GM13977 (cell line): ENCODE measurements at regions not wholly inside any gene's neighbourhood (a gene's known extent, or its start where the extent isn't known, plus 50 kb on each side); places are given as distances from the start of the nearest gene placed in this dataset.
"Not testable (repeated sequence)": the region's sequence is repeated elsewhere in the genome, so short reads cannot be mapped to it uniquely, and the experiment has no call there.

Experiments used
- DNase-seq: peaks from one replicate; pipeline ENCODE4 v3.0.0; 2012; ENCODE audit warnings: low spot score
- CTCF ChIP-seq: IDR thresholded peaks from 2 replicates; pipeline ENCODE4 v1.5.1; 2012; ENCODE audit warnings: mild to moderate bottlenecking, control low read depth; ENCODE audit not compliant: insufficient read depth; ENCODE audit errors: extremely low read depth, missing control alignments
- in situ Hi-C: fragments of 300-500 bp; cut with MboI; formaldehyde crosslinking; loops from one replicate; pipeline ENCODE4 v1.12.0; 2022; ENCODE audit warnings: low sequenced_read_pairs, low pct_unique_long_range_greater_than_20kb, mixed read lengths, inconsistent platforms; ENCODE audit not compliant: unreplicated experiment

- in situ Hi-C loops = no loop called here
- no peak for DNase-seq
- TF ChIP-seq CTCF = no peak
Measured at GRCh38 chr1:185648858-185649589, 85.2 kb upstream of the HMCN1 start.

GRCh38 chr1:185647597-185648267 lies 86.5 kb upstream of the HMCN1 start:
- in situ Hi-C loops, DNase-seq: not testable (repeated sequence)

- no peak for TF ChIP-seq CTCF
- DNase-seq = no peak
Measured at GRCh38 chr1:185646202-185646683, 87.9 kb upstream of the HMCN1 start.

GRCh38 chr1:185645686-185646085 lies 88.5 kb upstream of the HMCN1 start:
- DNase-seq = no peak
- in situ Hi-C loops = no loop called here
- TF ChIP-seq CTCF = no peak

More at GRCh38 chr1:185646202-185646683, 87.9 kb upstream of the HMCN1 start:
- in situ Hi-C loops = no loop called here

- DNase-seq = no peak
- no peak for TF ChIP-seq CTCF
- in situ Hi-C loops = no loop called here
Measured at GRCh38 chr1:185645162-185645640, 89.0 kb upstream of the HMCN1 start.

- TF ChIP-seq CTCF = no peak
- in situ Hi-C loops = no loop called here
- DNase-seq = no peak
Measured at GRCh38 chr1:185644531-185644930, 89.7 kb upstream of the HMCN1 start.

GRCh38 chr1:185636848-185637247 lies 97.3 kb upstream of the HMCN1 start:
- DNase-seq = peak; percentile 64
- TF ChIP-seq CTCF = no peak
- in situ Hi-C loops = no loop called here
